ENCODE measurements at regions not wholly inside any gene's neighbourhood (a gene's known extent, or its start where the extent isn't known, plus 50 kb on each side); places are given as distances from the start of the nearest gene placed in this dataset.

DNA sequence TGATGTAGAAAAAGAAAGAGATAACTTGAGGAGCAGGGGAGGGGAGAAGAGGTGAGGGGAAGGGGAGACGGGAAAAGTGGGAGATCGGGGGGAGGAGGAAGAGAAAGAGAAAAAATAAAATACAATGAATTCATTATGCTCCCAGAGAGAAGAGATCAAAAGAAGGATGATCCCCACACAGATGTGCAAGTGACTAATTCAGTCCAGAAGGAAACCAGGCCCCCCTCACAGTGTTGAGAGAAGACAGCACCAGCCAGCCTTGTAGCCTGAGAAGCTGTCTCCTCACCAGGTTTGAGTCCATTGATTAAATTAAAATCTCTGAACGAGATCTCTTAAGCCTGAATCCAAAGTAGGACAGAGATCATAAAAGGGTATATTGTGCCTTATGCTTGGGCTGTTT, 333.7 kb upstream of the NBEA start:
- CTCF ChIA-PET = no interaction called here
- Histone ChIP-seq H3K9me1 (replicated peaks; ENCODE audit: control insufficient read depth, extremely low read depth, insufficient read depth, low read length) (no peaks in the 10 kb centered on the region), H3K9ac (replicated peaks; ENCODE audit: extremely low read depth, insufficient read depth, low read length) (no peak overlapping the region), H3K4me1 (ENCODE audit: control insufficient read depth, extremely low read depth, insufficient read depth, low read length) (no peaks in the 10 kb centered on the region), H3K27me3 (ENCODE audit: control insufficient read depth in 2 of 2, insufficient read depth in 2 of 2, low read length in 2 of 2) (no peaks in the 10 kb centered on the region), H3K79me2 (ENCODE audit: control insufficient read depth, insufficient read depth, low read length) (no peaks in the 10 kb centered on the region), H2AFZ (ENCODE audit: low read depth, low read length) (no peak overlapping the region), H3K27ac (ENCODE audit: insufficient read depth, low read depth, low read length) (no peak overlapping the region), H3K4me3 (replicated peaks in 1 of 3; ENCODE audit: insufficient read depth in 1 of 3, low read depth in 1 of 3, low read length in 3 of 3) (no peak overlapping the region), H4K20me1 (replicated peaks; ENCODE audit: control insufficient read depth, extremely low read depth, insufficient read depth, low read length) (no peaks in the 10 kb centered on the region), H3K9me3 (replicated peaks; ENCODE audit: control insufficient read depth, insufficient read depth, low read length) (no peaks in the 10 kb centered on the region), H3K4me2 (ENCODE audit: insufficient read depth, low read length) (no peak overlapping the region), H3K36me3 (ENCODE audit: control insufficient read depth in 2 of 2, extremely low read depth in 1 of 2, insufficient read depth in 2 of 2, low read length in 2 of 2) (no peaks in the 10 kb centered on the region)
- TF ChIP-seq FOS (IDR thresholded peaks at IDR 0.05; ENCODE audit: borderline replicate concordance, insufficient read depth, low read length) (no peak), GATA2 (IDR thresholded peaks at IDR 0.05; ENCODE audit: insufficient read depth, insufficient read length, low read depth, low read length) (no peak), CTCF (IDR thresholded peaks at IDR 0.05; ENCODE audit: extremely low read depth in 1 of 2, insufficient read depth in 1 of 2, low read depth in 1 of 2, low read length in 2 of 2) (no peak), JUN (IDR thresholded peaks at IDR 0.05; ENCODE audit: borderline replicate concordance, insufficient read depth, insufficient read length, low read depth) (no peak), EZH2 (IDR thresholded peaks at IDR 0.05; ENCODE audit: borderline replicate concordance, low read depth, low read length, severe bottlenecking) (no peak), POLR2AphosphoS5 (IDR thresholded peaks at IDR 0.05; ENCODE audit: insufficient read depth, low read depth, low read length) (no peak), MYC (IDR thresholded peaks at IDR 0.05; ENCODE audit: low read depth, low read length) (no peak), POLR2A (IDR thresholded peaks at IDR 0.05; ENCODE audit: low read depth, low read length) (no peak)
- TF ChIP-seq, protein P1, sequence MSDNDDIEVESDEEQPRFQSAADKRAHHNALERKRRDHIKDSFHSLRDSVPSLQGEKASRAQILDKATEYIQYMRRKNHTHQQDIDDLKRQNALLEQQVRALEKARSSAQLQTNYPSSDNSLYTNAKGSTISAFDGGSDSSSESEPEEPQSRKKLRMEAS (IDR thresholded peaks at IDR 0.05; ENCODE audit: insufficient read depth, insufficient read length) = no peak
- DNase-seq (ENCODE audit: low read depth, low spot score) (no peak), FAIRE-seq (no peak)
- intact Hi-C loops (cut with micrococcal nuclease) = no loop called here
- POLR2A ChIA-PET = no interaction called here
- dilution Hi-C loops (cut with MboI; ENCODE audit: extremely low pct_ligation_motif_present, low sequenced_read_pairs) = no loop called here
- BruUV-seq (replicated peaks) = no TSS peak
